Neural progenitor cell (in vitro differentiated cells): ENCODE measurements at regions not wholly inside any gene's neighbourhood (a gene's known extent, or its start where the extent isn't known, plus 50 kb on each side); places are given as distances from the start of the nearest gene placed in this dataset.

Experiments used
- CTCF ChIP-seq: fragments of 200-600 bp; sonication (generic); IDR thresholded peaks from 2 replicates; pipeline ENCODE4 v1.5.1; 2017; ENCODE audit warnings: antibody characterized with exemption, mild to moderate bottlenecking
- EZH2 ChIP-seq: fragments of 200-600 bp; sonication (generic); IDR thresholded peaks from 2 replicates; pipeline ENCODE4 v1.6.1; 2017; ENCODE audit warnings: antibody characterized with exemption, mild to moderate bottlenecking, moderate library complexity

GRCh38 chr4:65066106-65066505 is 604.2 kb downstream of the EPHA5 start:
- TF ChIP-seq CTCF (no peak), EZH2 (no peak)
